Urinary bladder (tissue), 4 donors: ENCODE measurements at regions not wholly inside any gene's neighbourhood (a gene's known extent, or its start where the extent isn't known, plus 50 kb on each side); places are given as distances from the start of the nearest gene placed in this dataset. TPM values are rescaled to one million over a fixed set of nuclear protein-coding genes. Genes with fewer than 3 reads are reported as not detected.

Experiments
- DNase-seq: peaks from one replicate; pipeline ENCODE4 v3.0.0-alpha.2; 2015; ENCODE audit errors: extremely low spot score
- H3K27ac ChIP-seq: one replicate; pipeline ENCODE4 v1.5.1; 2013; ENCODE audit warnings: low read depth, mild to moderate bottlenecking, moderate library complexity
- H3K36me3 ChIP-seq: one replicate; pipeline ENCODE4 v1.6.1; 2013; ENCODE audit warnings: mild to moderate bottlenecking, moderate library complexity; ENCODE audit not compliant: insufficient read depth
- H3K4me1 ChIP-seq: one replicate; pipeline ENCODE4 v1.6.1; 2013; ENCODE audit warnings: mild to moderate bottlenecking, moderate library complexity; ENCODE audit not compliant: insufficient read depth
- H3K4me3 ChIP-seq: one replicate; pipeline ENCODE4 v1.5.1; 2013; ENCODE audit warnings: low read depth, low read length
- WGBS: extraction: QIAGEN DNeasy Blood & Tissue Kit; methylation state at CpG from one replicate; pipeline ENCODE4 v1.1.7; 2013; 5-methylcytosine and 5-hydroxymethylcytosine counted together
- small RNA-seq: library from RNA; depleted of rRNA; stranded (forward); fragments of <200 nt; gene quantifications from one replicate; pipeline ENCODE3, GENCODE V24; 2014
- donor health status: healthy with polysubstance abuse.
- donor health status: healthy.

GRCh38 chr10:91162495-91163268, 57.8 kb upstream of the PCGF5 start:
- DNase-seq: no peak
- peak overlapping the region; percentile 99 for H3K27ac ChIP-seq
- no peaks in the 10 kb centered on the region for H3K4me1 ChIP-seq
- under 1% methylated on average over 106 of the region's 110 CpGs for WGBS
- H3K4me3 ChIP-seq: peak overlapping the region; percentile 99
- no peaks in the 10 kb centered on the region for H3K36me3 ChIP-seq

- under 1% methylated on average over 77 of the region's 77 CpGs for WGBS
- no peaks in the 10 kb centered on the region for H3K36me3 ChIP-seq
- no peak for DNase-seq
- H3K27ac ChIP-seq: peak overlapping the region; percentile 99
- no peaks in the 10 kb centered on the region for H3K4me1 ChIP-seq
- H3K4me3 ChIP-seq: peak overlapping the region; percentile 99
Observed at GRCh38 chr10:91163269-91163868, 57.1 kb upstream of the PCGF5 start.

- no peaks in the 10 kb centered on the region for H3K36me3 ChIP-seq
- WGBS: 4% methylated on average over 38 of the region's 38 CpGs
- peak overlapping the region; percentile 99 for H3K27ac ChIP-seq
- no peak for DNase-seq
- no peaks in the 10 kb centered on the region for H3K4me1 ChIP-seq
- peak overlapping the region; percentile 99 for H3K4me3 ChIP-seq
Observed at GRCh38 chr10:91163869-91164474, 56.5 kb upstream of the PCGF5 start.

- Histone ChIP-seq H3K4me3 (peak overlapping the region; percentile 99), H3K27ac (no peak overlapping the region), H3K36me3 (no peaks in the 10 kb centered on the region), H3K4me1 (no peaks in the 10 kb centered on the region)
- no peak for DNase-seq
- 51% methylated on average over 7 of the region's 7 CpGs for WGBS
Observed at GRCh38 chr10:91164520-91165065, 55.9 kb upstream of the PCGF5 start.

- no peak for DNase-seq
- H3K4me3 ChIP-seq: no peak overlapping the region
- no peaks in the 10 kb centered on the region for H3K4me1 ChIP-seq
- no peak overlapping the region for H3K27ac ChIP-seq
- no peaks in the 10 kb centered on the region for H3K36me3 ChIP-seq
- WGBS: 94% methylated on average over 2 of the region's 2 CpGs
Observed at GRCh38 chr10:91167406-91167805, 53.1 kb upstream of the PCGF5 start.

GRCh38 chr10:91170418-91170817, 50.0 kb upstream of the PCGF5 start:
- WGBS: 96% methylated on average over 1 of the region's 1 CpG
- no peak overlapping the region for H3K4me3 ChIP-seq
- H3K4me1 ChIP-seq: no peaks in the 10 kb centered on the region
- no peak for DNase-seq
- H3K36me3 ChIP-seq: peaks cover 1% of the 10 kb centered on the region
- H3K27ac ChIP-seq: no peak overlapping the region

Small RNA genes in the stretch of these regions (small RNA-seq; reads per million reads assigned to genes)
- not detected for gene AL365434.2
